MM.1S (cell line): ENCODE measurements at regions not wholly inside any gene's neighbourhood (a gene's known extent, or its start where the extent isn't known, plus 50 kb on each side); places are given as distances from the start of the nearest gene placed in this dataset.

Experiments used
- DNase-seq: peaks from one replicate; pipeline ENCODE4 v3.0.0-alpha.2; 2015
- H2AFZ ChIP-seq: fragments of 300-600 bp; sonication (generic); 2 replicates; pipeline ENCODE4 v1.6.0; 2016; ENCODE audit warnings: antibody characterized with exemption, low read length
- H3F3A ChIP-seq: fragments of 300-600 bp; sonication (generic); 2 replicates; pipeline ENCODE4 v1.6.1; 2016; ENCODE audit warnings: mild to moderate bottlenecking, antibody characterized with exemption, low read length, moderate library complexity, mixed read lengths; ENCODE audit not compliant: insufficient read depth
- H3K27ac ChIP-seq: fragments of 300-600 bp; sonication (generic); 2 replicates; pipeline ENCODE4 v1.5.1; 2016; ENCODE audit warnings: mild to moderate bottlenecking, low read length
- H3K27me3 ChIP-seq: fragments of 300-600 bp; sonication (generic); replicated peaks from 2 replicates; pipeline ENCODE4 v1.6.0; 2016; ENCODE audit warnings: low read length; ENCODE audit not compliant: insufficient read depth
- H3K36me3 ChIP-seq: fragments of 300-600 bp; sonication (generic); replicated peaks from 2 replicates; pipeline ENCODE4 v1.6.1; 2016; ENCODE audit warnings: mild to moderate bottlenecking, low read length, mixed read lengths; ENCODE audit not compliant: insufficient read depth
- H3K4me1 ChIP-seq: fragments of 300-600 bp; sonication (generic); 2 replicates; pipeline ENCODE4 v1.6.1; 2016; ENCODE audit warnings: low read length, mixed read lengths
- H3K4me2 ChIP-seq: fragments of 300-600 bp; sonication (generic); 2 replicates; pipeline ENCODE4 v1.6.0; 2016; ENCODE audit warnings: low read depth, low read length
- H3K4me3 ChIP-seq: fragments of 300-600 bp; sonication (generic); 2 replicates; pipeline ENCODE4 v1.5.1; 2016; ENCODE audit warnings: low read length, mixed read lengths
- H3K79me2 ChIP-seq: fragments of 300-600 bp; sonication (generic); 2 replicates; pipeline ENCODE4 v1.6.1; 2016; ENCODE audit warnings: mixed run types, low read length, mixed read lengths
- H3K9ac ChIP-seq: fragments of 300-600 bp; sonication (generic); 2 replicates; pipeline ENCODE4 v1.6.1; 2016; ENCODE audit warnings: low read length, mixed read lengths
- H3K9me2 ChIP-seq: fragments of 300-600 bp; sonication (generic); replicated peaks from 2 replicates; pipeline ENCODE4 v1.6.1; 2016; ENCODE audit warnings: mild to moderate bottlenecking, low read length, mixed read lengths; ENCODE audit not compliant: insufficient read depth
- H3K9me3 ChIP-seq: fragments of 300-600 bp; sonication (generic); replicated peaks from 2 replicates; pipeline ENCODE4 v1.6.1; 2016; ENCODE audit warnings: mild to moderate bottlenecking, low read length, mixed read lengths; ENCODE audit not compliant: insufficient read depth
- H4K20me1 ChIP-seq: fragments of 300-600 bp; sonication (generic); 2 replicates; pipeline ENCODE4 v1.6.1; 2016; ENCODE audit warnings: mild to moderate bottlenecking, low read length, moderate library complexity, mixed read lengths; ENCODE audit not compliant: insufficient read depth
- EZH2 ChIP-seq: fragments of 300-600 bp; sonication (generic); optimal IDR thresholded peaks from 2 replicates; pipeline ENCODE3; 2017; ENCODE audit warnings: low read depth, mild to moderate bottlenecking, antibody characterized with exemption, low read length, mixed read lengths
- EZH2phosphoT487 ChIP-seq: fragments of 300-600 bp; sonication (generic); IDR thresholded peaks from 2 replicates; pipeline ENCODE4 v1.6.1; 2018; ENCODE audit warnings: antibody characterized with exemption, low read length
- TF ChIP-seq, protein P1 (sequence below): fragments of 300-600 bp; sonication (generic); IDR thresholded peaks from 2 replicates; pipeline ENCODE4 v1.5.1; 2016; ENCODE audit warnings: antibody characterized with exemption, low read length, mixed read lengths

DNA sequence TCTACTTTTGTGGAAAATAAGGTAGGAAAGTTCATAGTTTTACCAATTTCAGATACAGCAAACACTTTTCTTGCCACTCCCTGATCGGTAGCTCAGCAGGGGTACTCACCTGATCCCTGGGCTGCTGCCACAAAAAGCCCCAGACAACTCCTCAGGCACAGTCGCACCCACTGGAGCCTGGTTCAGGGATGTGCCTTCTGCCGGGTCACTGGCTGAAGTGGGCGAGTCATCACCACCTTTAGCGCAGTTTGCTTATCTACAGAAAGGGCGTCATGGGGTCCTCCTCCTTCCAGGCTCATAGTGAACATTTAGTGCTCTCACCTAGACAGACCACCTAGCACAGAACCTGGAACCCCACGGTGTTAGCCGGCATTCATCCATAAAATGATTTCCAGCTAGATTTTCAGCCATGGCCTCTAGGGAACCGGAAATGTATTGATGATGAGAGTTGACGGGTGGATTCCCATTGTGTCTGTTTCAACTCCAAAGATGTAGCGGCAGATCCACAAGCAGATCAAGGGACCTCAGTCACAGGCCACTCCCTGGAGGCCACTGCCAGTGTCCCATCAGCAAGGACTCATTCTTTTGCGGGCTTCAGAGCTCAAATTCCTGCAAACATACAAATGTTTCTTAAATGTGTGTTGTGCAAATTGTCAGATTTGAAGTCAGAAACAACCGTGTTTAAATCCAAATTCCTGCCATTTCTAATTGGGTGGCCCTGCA, 408.4 kb upstream of the SALL3 start:
- TF ChIP-seq EZH2 (no peak), EZH2phosphoT487 (no peak)
- TF ChIP-seq, protein P1, sequence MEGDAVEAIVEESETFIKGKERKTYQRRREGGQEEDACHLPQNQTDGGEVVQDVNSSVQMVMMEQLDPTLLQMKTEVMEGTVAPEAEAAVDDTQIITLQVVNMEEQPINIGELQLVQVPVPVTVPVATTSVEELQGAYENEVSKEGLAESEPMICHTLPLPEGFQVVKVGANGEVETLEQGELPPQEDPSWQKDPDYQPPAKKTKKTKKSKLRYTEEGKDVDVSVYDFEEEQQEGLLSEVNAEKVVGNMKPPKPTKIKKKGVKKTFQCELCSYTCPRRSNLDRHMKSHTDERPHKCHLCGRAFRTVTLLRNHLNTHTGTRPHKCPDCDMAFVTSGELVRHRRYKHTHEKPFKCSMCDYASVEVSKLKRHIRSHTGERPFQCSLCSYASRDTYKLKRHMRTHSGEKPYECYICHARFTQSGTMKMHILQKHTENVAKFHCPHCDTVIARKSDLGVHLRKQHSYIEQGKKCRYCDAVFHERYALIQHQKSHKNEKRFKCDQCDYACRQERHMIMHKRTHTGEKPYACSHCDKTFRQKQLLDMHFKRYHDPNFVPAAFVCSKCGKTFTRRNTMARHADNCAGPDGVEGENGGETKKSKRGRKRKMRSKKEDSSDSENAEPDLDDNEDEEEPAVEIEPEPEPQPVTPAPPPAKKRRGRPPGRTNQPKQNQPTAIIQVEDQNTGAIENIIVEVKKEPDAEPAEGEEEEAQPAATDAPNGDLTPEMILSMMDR, result no peak
- Histone ChIP-seq H3K4me3 (no peak overlapping the region), H3K4me2 (no peak overlapping the region), H2AFZ (no peak overlapping the region), H3K36me3 (no peaks in the 10 kb centered on the region), H3F3A (no peaks in the 10 kb centered on the region), H4K20me1 (no peaks in the 10 kb centered on the region), H3K27ac (no peak overlapping the region), H3K9ac (no peak overlapping the region), H3K9me2 (no peaks in the 10 kb centered on the region), H3K27me3 (no peaks in the 10 kb centered on the region), H3K4me1 (no peaks in the 10 kb centered on the region), H3K79me2 (no peaks in the 10 kb centered on the region), H3K9me3 (no peaks in the 10 kb centered on the region; the same call in 1 of the 2 replicates)
- DNase-seq, result no peak

DNA sequence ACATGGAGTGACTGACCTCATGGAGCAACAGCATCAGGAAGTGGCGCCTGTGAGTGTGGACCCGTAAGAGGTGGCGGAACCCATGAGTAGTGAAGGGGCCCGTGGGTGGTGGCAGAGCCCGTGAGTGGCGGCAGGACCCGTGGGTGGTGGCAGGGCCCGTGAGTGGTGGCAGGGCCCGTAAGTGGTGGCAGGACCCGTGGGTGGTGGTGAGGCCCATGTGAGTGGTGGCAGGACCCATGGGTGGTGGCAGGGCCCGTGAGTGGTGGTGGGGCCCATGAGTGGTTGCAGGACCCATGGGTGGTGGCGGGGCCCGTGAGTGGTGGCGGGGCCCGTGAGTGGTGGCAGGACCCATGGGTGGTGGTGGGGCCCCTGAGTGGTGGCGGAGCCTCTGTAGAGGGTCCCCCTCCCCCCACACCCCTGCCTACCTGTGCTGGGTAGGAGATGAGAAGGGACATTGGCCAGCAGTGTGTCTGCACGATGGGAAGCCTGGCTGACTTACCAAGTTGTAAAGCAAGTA, 407.7 kb upstream of the SALL3 start:
- H3K27me3 ChIP-seq, result no peaks in the 10 kb centered on the region
- DNase-seq, result no peak
- TF ChIP-seq, protein P1, result no peak
- no peak for TF ChIP-seq EZH2
- TF ChIP-seq EZH2phosphoT487, result no peak
- H3K27ac ChIP-seq, result no peak overlapping the region
- no peaks in the 10 kb centered on the region for H3K9me2 ChIP-seq
- H3K36me3 ChIP-seq, result no peaks in the 10 kb centered on the region
- H3K4me2 ChIP-seq, result no peak overlapping the region
- no peaks in the 10 kb centered on the region for H4K20me1 ChIP-seq
- H3K9me3 ChIP-seq, result no peaks in the 10 kb centered on the region; the same call in 1 of the 2 replicates
- no peak overlapping the region for H2AFZ ChIP-seq
- H3K4me3 ChIP-seq, result no peak overlapping the region
- no peaks in the 10 kb centered on the region for H3K79me2 ChIP-seq
- no peak overlapping the region for H3K9ac ChIP-seq
- no peaks in the 10 kb centered on the region for H3K4me1 ChIP-seq
- H3F3A ChIP-seq, result no peaks in the 10 kb centered on the region

DNA sequence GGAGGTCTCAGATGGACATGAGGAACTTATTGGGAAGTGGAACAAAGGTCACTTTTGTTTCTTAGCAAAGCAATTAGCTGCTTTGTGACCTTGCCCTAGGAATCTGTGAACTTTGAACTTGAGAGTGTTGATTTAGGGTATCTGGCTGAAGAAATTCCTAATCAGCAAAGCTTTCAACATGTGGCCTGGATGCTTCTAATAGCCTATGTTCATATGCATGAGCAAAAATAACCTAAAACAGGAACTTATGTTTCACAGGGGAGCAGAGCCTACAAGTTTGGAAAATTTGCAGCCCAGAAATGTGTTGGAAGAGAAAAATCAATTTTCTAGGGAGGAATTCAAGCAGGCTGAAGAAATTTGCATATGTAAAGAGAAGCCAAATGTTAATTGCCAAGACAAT, 405.8 kb upstream of the SALL3 start:
- H3K4me1 ChIP-seq, result no peaks in the 10 kb centered on the region
- no peak overlapping the region for H2AFZ ChIP-seq
- no peak overlapping the region for H3K4me3 ChIP-seq
- no peak overlapping the region for H3K27ac ChIP-seq
- H3K27me3 ChIP-seq, result no peaks in the 10 kb centered on the region
- no peaks in the 10 kb centered on the region for H3K79me2 ChIP-seq
- H3F3A ChIP-seq, result no peaks in the 10 kb centered on the region
- no peaks in the 10 kb centered on the region for H3K36me3 ChIP-seq
- H4K20me1 ChIP-seq, result no peaks in the 10 kb centered on the region
- no peaks in the 10 kb centered on the region; the same call in 1 of the 2 replicates for H3K9me3 ChIP-seq
- DNase-seq, result no peak
- no peak overlapping the region for H3K4me2 ChIP-seq
- H3K9me2 ChIP-seq, result no peaks in the 10 kb centered on the region
- no peak overlapping the region for H3K9ac ChIP-seq
- TF ChIP-seq EZH2 (no peak), EZH2phosphoT487 (no peak)
- TF ChIP-seq, protein P1, result no peak
